ENCODE measurements at regions not wholly inside any gene's neighbourhood (a gene's known extent, or its start where the extent isn't known, plus 50 kb on each side); places are given as distances from the start of the nearest gene placed in this dataset.

GRCh38 chr5:4911646-4912403 lies 228.3 kb upstream of the ADAMTS16 start:
- Histone ChIP-seq H3K27me3 (ENCODE audit: control insufficient read depth, insufficient read depth, low read length) (no peaks in the 10 kb centered on the region), H3K27ac (ENCODE audit: low read depth in 2 of 2, low read length in 2 of 2) (no peak overlapping the region), H3K4me3 (ENCODE audit: low read length in 3 of 3) (no peak overlapping the region), H3K9ac (ENCODE audit: low read length in 3 of 3) (no peak overlapping the region), H3K9me3 (ENCODE audit: control insufficient read depth in 2 of 3, insufficient read depth in 1 of 3, low read length in 3 of 3) (no peaks in the 10 kb centered on the region), H3K36me3 (ENCODE audit: control insufficient read depth in 2 of 3, insufficient read depth in 3 of 3, low read length in 3 of 3) (no peaks in the 10 kb centered on the region), H3K4me1 (ENCODE audit: control insufficient read depth in 2 of 3, insufficient read depth in 2 of 3, low read depth in 1 of 3, low read length in 3 of 3) (no peaks in the 10 kb centered on the region)
- intact Hi-C loops (cut with DNase I): no loop called here
- DNase-seq: no peak
- TF ChIP-seq CTCF (IDR thresholded peaks at IDR 0.05; ENCODE audit: borderline replicate concordance, extremely low read depth, insufficient read depth): no peak
- FAIRE-seq: no peak

- no peak for FAIRE-seq
- TF ChIP-seq CTCF (IDR thresholded peaks at IDR 0.05; ENCODE audit: borderline replicate concordance, extremely low read depth, insufficient read depth): no peak
- DNase-seq: no peak
- Histone ChIP-seq H3K9me3 (ENCODE audit: control insufficient read depth in 2 of 3, insufficient read depth in 1 of 3, low read length in 3 of 3) (no peaks in the 10 kb centered on the region), H3K4me1 (ENCODE audit: control insufficient read depth in 2 of 3, insufficient read depth in 2 of 3, low read depth in 1 of 3, low read length in 3 of 3) (no peaks in the 10 kb centered on the region), H3K36me3 (ENCODE audit: control insufficient read depth in 2 of 3, insufficient read depth in 3 of 3, low read length in 3 of 3) (no peaks in the 10 kb centered on the region), H3K27me3 (ENCODE audit: control insufficient read depth, insufficient read depth, low read length) (no peaks in the 10 kb centered on the region), H3K27ac (ENCODE audit: low read depth in 2 of 2, low read length in 2 of 2) (no peak overlapping the region), H3K9ac (ENCODE audit: low read length in 3 of 3) (no peak overlapping the region), H3K4me3 (ENCODE audit: low read length in 3 of 3) (no peak overlapping the region)
- intact Hi-C loops (cut with DNase I): no loop called here
Measured at GRCh38 chr5:4921929-4922328, 218.2 kb upstream of the ADAMTS16 start.

DNA sequence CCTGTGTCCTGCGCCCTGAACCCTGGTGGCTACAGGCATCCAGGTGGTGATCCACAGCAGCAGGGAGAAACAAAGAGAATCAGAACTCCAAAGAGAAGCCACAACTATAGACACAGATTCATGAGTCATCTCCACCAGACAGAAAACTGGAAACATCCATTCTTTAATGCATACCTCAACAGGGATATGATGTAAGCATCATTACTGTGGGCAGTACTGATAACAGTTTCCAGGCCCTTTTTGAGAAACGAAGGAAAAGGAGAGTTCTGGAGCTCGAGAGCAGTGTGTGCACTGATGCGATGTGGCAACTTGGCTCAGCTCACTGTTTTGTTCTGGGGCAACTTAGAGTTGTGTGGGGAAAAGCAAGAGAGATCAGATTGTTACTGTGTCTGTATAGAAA lies 215.6 kb upstream of the ADAMTS16 start:
- Histone ChIP-seq H3K9ac (ENCODE audit: low read length in 3 of 3) (no peak overlapping the region), H3K27ac (ENCODE audit: low read depth in 2 of 2, low read length in 2 of 2) (no peak overlapping the region), H3K4me1 (ENCODE audit: control insufficient read depth in 2 of 3, insufficient read depth in 2 of 3, low read depth in 1 of 3, low read length in 3 of 3) (no peaks in the 10 kb centered on the region), H3K4me3 (ENCODE audit: low read length in 3 of 3) (no peak overlapping the region), H3K36me3 (ENCODE audit: control insufficient read depth in 2 of 3, insufficient read depth in 3 of 3, low read length in 3 of 3) (no peaks in the 10 kb centered on the region), H3K27me3 (ENCODE audit: control insufficient read depth, insufficient read depth, low read length) (no peaks in the 10 kb centered on the region), H3K9me3 (ENCODE audit: control insufficient read depth in 2 of 3, insufficient read depth in 1 of 3, low read length in 3 of 3) (no peaks in the 10 kb centered on the region)
- FAIRE-seq (no peak), DNase-seq (no peak)
- TF ChIP-seq CTCF (IDR thresholded peaks at IDR 0.05; ENCODE audit: borderline replicate concordance, extremely low read depth, insufficient read depth): no peak
- intact Hi-C loops (cut with DNase I): no loop called here

- no peak for TF ChIP-seq CTCF (IDR thresholded peaks at IDR 0.05; ENCODE audit: borderline replicate concordance, extremely low read depth, insufficient read depth)
- Histone ChIP-seq H3K4me3 (ENCODE audit: low read length in 3 of 3) (no peak overlapping the region), H3K27ac (ENCODE audit: low read depth in 2 of 2, low read length in 2 of 2) (no peak overlapping the region), H3K4me1 (ENCODE audit: control insufficient read depth in 2 of 3, insufficient read depth in 2 of 3, low read depth in 1 of 3, low read length in 3 of 3) (no peaks in the 10 kb centered on the region), H3K36me3 (ENCODE audit: control insufficient read depth in 2 of 3, insufficient read depth in 3 of 3, low read length in 3 of 3) (no peaks in the 10 kb centered on the region), H3K9me3 (ENCODE audit: control insufficient read depth in 2 of 3, insufficient read depth in 1 of 3, low read length in 3 of 3) (no peaks in the 10 kb centered on the region), H3K27me3 (ENCODE audit: control insufficient read depth, insufficient read depth, low read length) (no peaks in the 10 kb centered on the region), H3K9ac (ENCODE audit: low read length in 3 of 3) (no peak overlapping the region)
- DNase-seq: no peak
- intact Hi-C loops (cut with DNase I): no loop called here
- no peak for FAIRE-seq
Measured at GRCh38 chr5:4927097-4927496, 213.0 kb upstream of the ADAMTS16 start.

Data from kidney (tissue), 13 donors.